ENCODE measurements at regions not wholly inside any gene's neighbourhood (a gene's known extent, or its start where the extent isn't known, plus 50 kb on each side); places are given as distances from the start of the nearest gene placed in this dataset.

DNA sequence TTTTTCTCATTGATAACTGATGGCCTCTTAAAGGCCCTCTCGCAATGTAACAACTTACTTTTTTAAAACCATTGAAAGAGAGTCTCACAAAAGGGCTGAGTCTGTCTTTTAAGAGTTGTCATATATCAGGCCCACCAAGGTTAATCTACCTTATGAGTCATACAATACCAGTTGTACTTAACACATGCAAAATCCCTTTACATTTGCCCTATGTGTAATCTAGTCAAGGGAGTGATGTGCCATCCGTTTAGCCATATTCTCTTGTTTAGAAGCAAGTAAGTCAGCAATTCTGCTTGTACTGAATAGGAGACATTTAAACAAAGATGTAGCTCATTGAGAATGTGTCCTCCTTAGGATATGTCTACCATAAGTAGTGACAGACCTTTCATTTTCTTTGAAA lies 143.7 kb downstream of the TENT5A start:
- H3K27ac ChIP-seq (ENCODE audit: extremely low read depth, low read depth, low read length): no peak overlapping the region
- H3K4me1 ChIP-seq (ENCODE audit: control insufficient read depth, insufficient read depth, low read length): no peaks in the 10 kb centered on the region
- ChIA-PET CTCF (interaction anchor here (0.6 kb wide), 2 partner anchors 9 to 51 kb away, joined by 3 read pairs; no protein-coding TSS in a partner anchor), POLR2A (no interaction called here)
- no peak for TF ChIP-seq ZNF837 (tag by site-specific recombination; IDR thresholded peaks at IDR 0.05)
- no peak for TF ChIP-seq ZNF560 (tag by site-specific recombination; IDR thresholded peaks at IDR 0.05; ENCODE audit: borderline replicate concordance)
- no peak for TF ChIP-seq ZNF19 (tag by site-specific recombination; IDR thresholded peaks at IDR 0.05; ENCODE audit: low read depth)
- TF ChIP-seq ZNF157 (tag by site-specific recombination; IDR thresholded peaks at IDR 0.05): no peak
- TF ChIP-seq BCL11B (tag by site-specific recombination; IDR thresholded peaks at IDR 0.05; ENCODE audit: low read depth): no peak
- TF ChIP-seq ZNF660 (tag by site-specific recombination; IDR thresholded peaks at IDR 0.05): no peak
- TF ChIP-seq, protein P1, sequence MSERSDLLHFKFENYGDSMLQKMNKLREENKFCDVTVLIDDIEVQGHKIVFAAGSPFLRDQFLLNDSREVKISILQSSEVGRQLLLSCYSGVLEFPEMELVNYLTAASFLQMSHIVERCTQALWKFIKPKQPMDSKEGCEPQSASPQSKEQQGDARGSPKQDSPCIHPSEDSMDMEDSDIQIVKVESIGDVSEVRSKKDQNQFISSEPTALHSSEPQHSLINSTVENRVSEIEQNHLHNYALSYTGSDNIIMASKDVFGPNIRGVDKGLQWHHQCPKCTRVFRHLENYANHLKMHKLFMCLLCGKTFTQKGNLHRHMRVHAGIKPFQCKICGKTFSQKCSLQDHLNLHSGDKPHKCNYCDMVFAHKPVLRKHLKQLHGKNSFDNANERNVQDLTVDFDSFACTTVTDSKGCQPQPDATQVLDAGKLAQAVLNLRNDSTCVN (tag by site-specific recombination; optimal IDR thresholded peaks at IDR 0.05): no peak
- no peak for TF ChIP-seq ZNF221 (tag by site-specific recombination; IDR thresholded peaks at IDR 0.05; ENCODE audit: borderline replicate concordance)
- TF ChIP-seq ZNF416 (tag by site-specific recombination; IDR thresholded peaks at IDR 0.05): no peak
- TF ChIP-seq, protein P2, sequence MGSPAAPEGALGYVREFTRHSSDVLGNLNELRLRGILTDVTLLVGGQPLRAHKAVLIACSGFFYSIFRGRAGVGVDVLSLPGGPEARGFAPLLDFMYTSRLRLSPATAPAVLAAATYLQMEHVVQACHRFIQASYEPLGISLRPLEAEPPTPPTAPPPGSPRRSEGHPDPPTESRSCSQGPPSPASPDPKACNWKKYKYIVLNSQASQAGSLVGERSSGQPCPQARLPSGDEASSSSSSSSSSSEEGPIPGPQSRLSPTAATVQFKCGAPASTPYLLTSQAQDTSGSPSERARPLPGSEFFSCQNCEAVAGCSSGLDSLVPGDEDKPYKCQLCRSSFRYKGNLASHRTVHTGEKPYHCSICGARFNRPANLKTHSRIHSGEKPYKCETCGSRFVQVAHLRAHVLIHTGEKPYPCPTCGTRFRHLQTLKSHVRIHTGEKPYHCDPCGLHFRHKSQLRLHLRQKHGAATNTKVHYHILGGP (tag by site-specific recombination; IDR thresholded peaks at IDR 0.05): no peak
- no peak for TF ChIP-seq ZNF37A (tag by site-specific recombination; IDR thresholded peaks at IDR 0.05)
- TF ChIP-seq ZNF311 (tag by site-specific recombination; IDR thresholded peaks at IDR 0.05; ENCODE audit: borderline replicate concordance): no peak
- TF ChIP-seq ZNF473 (tag by site-specific recombination; IDR thresholded peaks at IDR 0.05): no peak
- no peak for TF ChIP-seq ZNF701 (tag by site-specific recombination; IDR thresholded peaks at IDR 0.05)
- TF ChIP-seq, protein P3, sequence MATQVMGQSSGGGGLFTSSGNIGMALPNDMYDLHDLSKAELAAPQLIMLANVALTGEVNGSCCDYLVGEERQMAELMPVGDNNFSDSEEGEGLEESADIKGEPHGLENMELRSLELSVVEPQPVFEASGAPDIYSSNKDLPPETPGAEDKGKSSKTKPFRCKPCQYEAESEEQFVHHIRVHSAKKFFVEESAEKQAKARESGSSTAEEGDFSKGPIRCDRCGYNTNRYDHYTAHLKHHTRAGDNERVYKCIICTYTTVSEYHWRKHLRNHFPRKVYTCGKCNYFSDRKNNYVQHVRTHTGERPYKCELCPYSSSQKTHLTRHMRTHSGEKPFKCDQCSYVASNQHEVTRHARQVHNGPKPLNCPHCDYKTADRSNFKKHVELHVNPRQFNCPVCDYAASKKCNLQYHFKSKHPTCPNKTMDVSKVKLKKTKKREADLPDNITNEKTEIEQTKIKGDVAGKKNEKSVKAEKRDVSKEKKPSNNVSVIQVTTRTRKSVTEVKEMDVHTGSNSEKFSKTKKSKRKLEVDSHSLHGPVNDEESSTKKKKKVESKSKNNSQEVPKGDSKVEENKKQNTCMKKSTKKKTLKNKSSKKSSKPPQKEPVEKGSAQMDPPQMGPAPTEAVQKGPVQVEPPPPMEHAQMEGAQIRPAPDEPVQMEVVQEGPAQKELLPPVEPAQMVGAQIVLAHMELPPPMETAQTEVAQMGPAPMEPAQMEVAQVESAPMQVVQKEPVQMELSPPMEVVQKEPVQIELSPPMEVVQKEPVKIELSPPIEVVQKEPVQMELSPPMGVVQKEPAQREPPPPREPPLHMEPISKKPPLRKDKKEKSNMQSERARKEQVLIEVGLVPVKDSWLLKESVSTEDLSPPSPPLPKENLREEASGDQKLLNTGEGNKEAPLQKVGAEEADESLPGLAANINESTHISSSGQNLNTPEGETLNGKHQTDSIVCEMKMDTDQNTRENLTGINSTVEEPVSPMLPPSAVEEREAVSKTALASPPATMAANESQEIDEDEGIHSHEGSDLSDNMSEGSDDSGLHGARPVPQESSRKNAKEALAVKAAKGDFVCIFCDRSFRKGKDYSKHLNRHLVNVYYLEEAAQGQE (tag by site-specific recombination; IDR thresholded peaks at IDR 0.05): no peak
- TF ChIP-seq ZNF548 (tag by site-specific recombination; IDR thresholded peaks at IDR 0.05): no peak
- TF ChIP-seq, protein P4, sequence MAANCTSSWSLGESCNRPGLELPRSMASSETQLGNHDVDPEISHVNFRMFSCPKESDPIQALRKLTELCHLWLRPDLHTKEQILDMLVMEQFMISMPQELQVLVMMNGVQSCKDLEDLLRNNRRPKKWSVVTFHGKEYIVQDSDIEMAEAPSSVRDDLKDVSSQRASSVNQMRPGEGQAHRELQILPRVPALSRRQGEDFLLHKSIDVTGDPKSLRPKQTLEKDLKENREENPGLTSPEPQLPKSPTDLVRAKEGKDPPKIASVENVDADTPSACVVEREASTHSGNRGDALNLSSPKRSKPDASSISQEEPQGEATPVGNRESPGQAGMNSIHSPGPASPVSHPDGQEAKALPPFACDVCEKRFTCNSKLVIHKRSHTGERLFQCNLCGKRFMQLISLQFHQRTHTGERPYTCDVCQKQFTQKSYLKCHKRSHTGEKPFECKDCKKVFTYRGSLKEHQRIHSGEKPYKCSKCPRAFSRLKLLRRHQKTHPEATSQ (tag by site-specific recombination; IDR thresholded peaks at IDR 0.05): no peak
- no peak for TF ChIP-seq HOXD13 (CRISPR knock-in tag; IDR thresholded peaks at IDR 0.05; ENCODE audit: borderline replicate concordance)
- no peak overlapping the region for H3K4me3 ChIP-seq (ENCODE audit: low read depth, low read length)
- H3K9me3 ChIP-seq (ENCODE audit: control insufficient read depth, insufficient read depth, low read depth, low read length): no peaks in the 10 kb centered on the region
- no peaks in the 10 kb centered on the region for H3K36me3 ChIP-seq (ENCODE audit: control insufficient read depth in 2 of 2, insufficient read depth in 1 of 2, low read length in 2 of 2)

DNA sequence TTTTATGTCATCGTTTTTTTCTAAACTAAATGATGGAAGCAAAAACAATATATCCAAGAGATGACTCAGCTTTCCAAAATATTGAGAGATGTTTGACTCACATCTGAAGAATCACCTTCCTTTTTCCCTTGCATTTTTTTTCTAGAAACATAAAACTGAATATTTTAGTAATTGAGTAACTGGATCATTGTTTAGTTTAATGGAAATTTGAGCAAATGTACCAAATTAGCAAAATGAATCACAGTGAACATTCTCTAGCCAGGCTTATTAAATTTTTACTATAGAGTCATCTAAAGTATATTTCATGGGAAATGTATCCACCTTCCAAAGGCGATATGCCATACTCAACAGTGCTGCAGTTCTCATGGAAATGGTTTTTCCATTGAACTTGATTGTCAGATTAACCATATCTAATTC lies 145.5 kb downstream of the TENT5A start:
- H3K4me1 ChIP-seq (ENCODE audit: control insufficient read depth, insufficient read depth, low read length): no peaks in the 10 kb centered on the region
- no peak overlapping the region for H3K4me3 ChIP-seq (ENCODE audit: low read depth, low read length)
- H3K36me3 ChIP-seq (ENCODE audit: control insufficient read depth in 2 of 2, insufficient read depth in 1 of 2, low read length in 2 of 2): no peaks in the 10 kb centered on the region
- ChIA-PET POLR2A (no interaction called here), CTCF (no interaction called here)
- H3K27ac ChIP-seq (ENCODE audit: extremely low read depth, low read depth, low read length): no peak overlapping the region
- no peak for TF ChIP-seq ZNF561 (tag by site-specific recombination; IDR thresholded peaks at IDR 0.05; ENCODE audit: borderline replicate concordance)
- H3K9me3 ChIP-seq (ENCODE audit: control insufficient read depth, insufficient read depth, low read depth, low read length): no peaks in the 10 kb centered on the region
